ENCODE measurements at regions not wholly inside any gene's neighbourhood (a gene's known extent, or its start where the extent isn't known, plus 50 kb on each side); places are given as distances from the start of the nearest gene placed in this dataset.
"Not testable (repeated sequence)": the region's sequence is repeated elsewhere in the genome, so short reads cannot be mapped to it uniquely, and the experiment has no call there.

- intact Hi-C loops (cut with micrococcal nuclease) = no loop called here
Measured at GRCh38 chr4:84254537-84254936, 244.6 kb downstream of the NKX6-1 start.

GRCh38 chr4:84249521-84249920 is 249.6 kb downstream of the NKX6-1 start:
- Mint-ChIP-seq H3K27me3 (ENCODE audit: low read depth) (no peaks in the 10 kb centered on the region), H3K27ac (no peak overlapping the region), H3K4me1 (ENCODE audit: low read depth) (no peaks in the 10 kb centered on the region), H3K36me3 (ENCODE audit: low read depth) (no peaks in the 10 kb centered on the region), H3K4me3 (ENCODE audit: low read depth) (no peak overlapping the region), H3K9me3 (no peaks in the 10 kb centered on the region)
- intact Hi-C loops (cut with micrococcal nuclease) = no loop called here
- DNase-seq (ENCODE audit: low spot score) = no peak

More at GRCh38 chr4:84254537-84254936, 244.6 kb downstream of the NKX6-1 start:
- Mint-ChIP-seq H3K27me3 (ENCODE audit: low read depth) (no peaks in the 10 kb centered on the region), H3K27ac (no peak overlapping the region), H3K4me1 (ENCODE audit: low read depth) (no peaks in the 10 kb centered on the region), H3K36me3 (ENCODE audit: low read depth) (no peaks in the 10 kb centered on the region), H3K4me3 (ENCODE audit: low read depth) (no peak overlapping the region), H3K9me3 (peaks cover 3% of the 10 kb centered on the region)
- DNase-seq (ENCODE audit: low spot score) = no peak

- H3K36me3 Mint-ChIP-seq (ENCODE audit: low read depth); H3K4me1 Mint-ChIP-seq (ENCODE audit: low read depth); DNase-seq (ENCODE audit: low spot score); H3K4me3 Mint-ChIP-seq (ENCODE audit: low read depth); H3K27me3 Mint-ChIP-seq (ENCODE audit: low read depth); H3K9me3 Mint-ChIP-seq; intact Hi-C loops (cut with micrococcal nuclease); H3K27ac Mint-ChIP-seq: not testable (repeated sequence)
Measured at GRCh38 chr4:84245042-84245441, 254.1 kb downstream of the NKX6-1 start.

- H3K27ac Mint-ChIP-seq; H3K36me3 Mint-ChIP-seq (ENCODE audit: low read depth); H3K27me3 Mint-ChIP-seq (ENCODE audit: low read depth); intact Hi-C loops (cut with micrococcal nuclease); H3K9me3 Mint-ChIP-seq; H3K4me1 Mint-ChIP-seq (ENCODE audit: low read depth); DNase-seq (ENCODE audit: low spot score); H3K4me3 Mint-ChIP-seq (ENCODE audit: low read depth): not testable (repeated sequence)
Measured at GRCh38 chr4:84244346-84244801, 254.7 kb downstream of the NKX6-1 start.

- Mint-ChIP-seq H3K9me3 (no peaks in the 10 kb centered on the region), H3K27ac (no peak overlapping the region), H3K36me3 (ENCODE audit: low read depth) (no peaks in the 10 kb centered on the region), H3K4me3 (ENCODE audit: low read depth) (no peak overlapping the region), H3K27me3 (ENCODE audit: low read depth) (no peaks in the 10 kb centered on the region), H3K4me1 (ENCODE audit: low read depth) (no peaks in the 10 kb centered on the region)
- intact Hi-C loops (cut with micrococcal nuclease) = no loop called here
- DNase-seq (ENCODE audit: low spot score) = no peak
Measured at GRCh38 chr4:84243685-84244084, 255.4 kb downstream of the NKX6-1 start.

- no peak overlapping the region for H3K4me3 Mint-ChIP-seq (ENCODE audit: low read depth)
- H3K27ac Mint-ChIP-seq = no peak overlapping the region
- H3K27me3 Mint-ChIP-seq (ENCODE audit: low read depth) = no peaks in the 10 kb centered on the region
- no peak for DNase-seq (ENCODE audit: low spot score)
- no peaks in the 10 kb centered on the region for H3K9me3 Mint-ChIP-seq
- intact Hi-C loops (cut with micrococcal nuclease) = no loop called here
- H3K36me3 Mint-ChIP-seq (ENCODE audit: low read depth) = no peaks in the 10 kb centered on the region
- H3K4me1 Mint-ChIP-seq (ENCODE audit: low read depth) = no peaks in the 10 kb centered on the region
Measured at GRCh38 chr4:84239278-84239845, 259.7 kb downstream of the NKX6-1 start.

- Mint-ChIP-seq H3K36me3 (ENCODE audit: low read depth) (no peaks in the 10 kb centered on the region), H3K4me1 (ENCODE audit: low read depth) (no peaks in the 10 kb centered on the region), H3K27me3 (ENCODE audit: low read depth) (no peaks in the 10 kb centered on the region), H3K9me3 (no peaks in the 10 kb centered on the region), H3K27ac (no peak overlapping the region), H3K4me3 (ENCODE audit: low read depth) (no peak overlapping the region)
- intact Hi-C loops (cut with micrococcal nuclease) = no loop called here
- DNase-seq (ENCODE audit: low spot score) = no peak
Measured at GRCh38 chr4:84238247-84239090, 260.6 kb downstream of the NKX6-1 start.

GRCh38 chr4:84237008-84237407 is 262.1 kb downstream of the NKX6-1 start:
- Mint-ChIP-seq H3K4me3 (ENCODE audit: low read depth) (no peak overlapping the region), H3K27ac (no peak overlapping the region), H3K4me1 (ENCODE audit: low read depth) (no peaks in the 10 kb centered on the region), H3K9me3 (no peaks in the 10 kb centered on the region), H3K27me3 (ENCODE audit: low read depth) (no peaks in the 10 kb centered on the region), H3K36me3 (ENCODE audit: low read depth) (no peaks in the 10 kb centered on the region)
- DNase-seq (ENCODE audit: low spot score) = no peak
- intact Hi-C loops (cut with micrococcal nuclease) = no loop called here

- intact Hi-C loops (cut with micrococcal nuclease) = no loop called here
- Mint-ChIP-seq H3K27ac (no peak overlapping the region), H3K36me3 (ENCODE audit: low read depth) (no peaks in the 10 kb centered on the region), H3K27me3 (ENCODE audit: low read depth) (no peaks in the 10 kb centered on the region), H3K4me1 (ENCODE audit: low read depth) (no peaks in the 10 kb centered on the region), H3K9me3 (no peaks in the 10 kb centered on the region), H3K4me3 (ENCODE audit: low read depth) (no peak overlapping the region)
- DNase-seq (ENCODE audit: low spot score) = no peak
Measured at GRCh38 chr4:84235126-84235944, 263.8 kb downstream of the NKX6-1 start.

GRCh38 chr4:84232309-84233095 is 266.6 kb downstream of the NKX6-1 start:
- intact Hi-C loops (cut with micrococcal nuclease) = no loop called here
- Mint-ChIP-seq H3K36me3 (ENCODE audit: low read depth) (no peaks in the 10 kb centered on the region), H3K4me3 (ENCODE audit: low read depth) (no peak overlapping the region), H3K4me1 (ENCODE audit: low read depth) (no peaks in the 10 kb centered on the region), H3K27ac (no peak overlapping the region), H3K9me3 (no peaks in the 10 kb centered on the region), H3K27me3 (ENCODE audit: low read depth) (no peaks in the 10 kb centered on the region)
- no peak for DNase-seq (ENCODE audit: low spot score)

GRCh38 chr4:84231539-84232055 is 267.5 kb downstream of the NKX6-1 start:
- Mint-ChIP-seq H3K36me3 (ENCODE audit: low read depth) (no peaks in the 10 kb centered on the region), H3K4me3 (ENCODE audit: low read depth) (no peak overlapping the region), H3K27ac (no peak overlapping the region), H3K27me3 (ENCODE audit: low read depth) (no peaks in the 10 kb centered on the region), H3K9me3 (no peaks in the 10 kb centered on the region), H3K4me1 (ENCODE audit: low read depth) (no peaks in the 10 kb centered on the region)
- intact Hi-C loops (cut with micrococcal nuclease) = no loop called here
- DNase-seq (ENCODE audit: low spot score) = no peak

- no peaks in the 10 kb centered on the region for H3K4me1 Mint-ChIP-seq (ENCODE audit: low read depth)
- H3K4me3 Mint-ChIP-seq (ENCODE audit: low read depth) = no peak overlapping the region
- H3K36me3 Mint-ChIP-seq (ENCODE audit: low read depth) = no peaks in the 10 kb centered on the region
- H3K27me3 Mint-ChIP-seq (ENCODE audit: low read depth) = no peaks in the 10 kb centered on the region
- no peaks in the 10 kb centered on the region for H3K9me3 Mint-ChIP-seq
- DNase-seq (ENCODE audit: low spot score) = no peak
- intact Hi-C loops (cut with micrococcal nuclease) = no loop called here
- H3K27ac Mint-ChIP-seq = no peak overlapping the region
Measured at GRCh38 chr4:84224522-84224921, 274.6 kb downstream of the NKX6-1 start.
